ENCODE measurements at regions not wholly inside any gene's neighbourhood (a gene's known extent, or its start where the extent isn't known, plus 50 kb on each side); places are given as distances from the start of the nearest gene placed in this dataset.

GRCh38 chr11:45517171-45517770, 148.2 kb downstream of the CHST1 start:
- Histone ChIP-seq H3K9me3 (ENCODE audit: control insufficient read depth, low read length) (peaks cover 5% of the 10 kb centered on the region), H2BK120ac (ENCODE audit: low read depth, low read length) (no peak overlapping the region)

GRCh38 chr11:45513821-45514340, 151.5 kb downstream of the CHST1 start:
- Histone ChIP-seq H2BK12ac (ENCODE audit: low read length in 2 of 2) (no peak overlapping the region), H3K14ac (ENCODE audit: low read length in 2 of 2) (no peak overlapping the region), H4K91ac (ENCODE audit: low read length) (no peak overlapping the region), H3K79me1 (replicated peaks; ENCODE audit: low read length, poor library complexity, severe bottlenecking) (no peaks in the 10 kb centered on the region), H3K4me3 (ENCODE audit: insufficient read depth in 1 of 2, low read depth in 1 of 2, low read length in 2 of 2) (no peak overlapping the region), H3K4ac (ENCODE audit: low read depth in 1 of 2, low read length in 2 of 2) (no peak overlapping the region), H3K9ac (ENCODE audit: low read length) (no peak overlapping the region), H3K18ac (ENCODE audit: low read depth in 1 of 2, low read length in 2 of 2) (no peak overlapping the region), H2AK5ac (ENCODE audit: low read length, severe bottlenecking) (no peak overlapping the region), H2BK15ac (ENCODE audit: low read depth, poor library complexity, severe bottlenecking) (no peak overlapping the region), H3K9me3 (ENCODE audit: control insufficient read depth, low read length) (no peaks in the 10 kb centered on the region), H2BK120ac (ENCODE audit: low read depth, low read length) (no peak overlapping the region), H4K8ac (ENCODE audit: low read length) (no peak overlapping the region), H3K27ac (ENCODE audit: low read length, poor library complexity, severe bottlenecking) (no peak overlapping the region), H3K4me1 (ENCODE audit: control insufficient read depth, insufficient read depth, low read depth, low read length) (peaks cover 5% of the 10 kb centered on the region), H3K36me3 (ENCODE audit: control insufficient read depth in 1 of 2, insufficient read depth in 2 of 2, low read depth in 1 of 2, low read length in 2 of 2) (no peaks in the 10 kb centered on the region), H3K27me3 (ENCODE audit: control insufficient read depth in 1 of 2, insufficient read depth in 1 of 2, low read length in 2 of 2) (peaks cover 14 to 56% of the 10 kb centered on the region in 2 experiments), H2AFZ (ENCODE audit: low read depth, low read length) (no peak overlapping the region), H3K4me2 (ENCODE audit: low read length, poor library complexity, severe bottlenecking) (no peak overlapping the region), H3K23ac (ENCODE audit: low read length in 2 of 2) (peak overlapping the region in 1 of 2 experiments; percentile 81), H2BK5ac (ENCODE audit: low read depth, low read length, poor library complexity, severe bottlenecking) (no peak overlapping the region)
- WGBS: 82% methylated on average over 8 of the region's 8 CpGs
- DNase-seq: no peak

More at GRCh38 chr11:45517171-45517770, 148.2 kb downstream of the CHST1 start:
- Histone ChIP-seq H3K14ac (ENCODE audit: low read length in 2 of 2) (no peak overlapping the region), H3K4me3 (ENCODE audit: insufficient read depth in 1 of 2, low read depth in 1 of 2, low read length in 2 of 2) (no peak overlapping the region), H3K9ac (ENCODE audit: low read length) (no peak overlapping the region), H3K79me1 (replicated peaks; ENCODE audit: low read length, poor library complexity, severe bottlenecking) (no peaks in the 10 kb centered on the region), H4K91ac (ENCODE audit: low read length) (no peak overlapping the region), H4K8ac (ENCODE audit: low read length) (no peak overlapping the region), H3K27ac (ENCODE audit: low read length, poor library complexity, severe bottlenecking) (no peak overlapping the region), H2BK12ac (ENCODE audit: low read length in 2 of 2) (no peak overlapping the region), H3K4ac (ENCODE audit: low read depth in 1 of 2, low read length in 2 of 2) (no peak overlapping the region), H2AFZ (ENCODE audit: low read depth, low read length) (no peak overlapping the region), H3K27me3 (ENCODE audit: control insufficient read depth in 1 of 2, insufficient read depth in 1 of 2, low read length in 2 of 2) (peaks cover 4 to 47% of the 10 kb centered on the region in 2 experiments), H2BK15ac (ENCODE audit: low read depth, poor library complexity, severe bottlenecking) (no peak overlapping the region), H2BK5ac (ENCODE audit: low read depth, low read length, poor library complexity, severe bottlenecking) (no peak overlapping the region), H3K23ac (ENCODE audit: low read length in 2 of 2) (no peak overlapping the region), H3K4me1 (ENCODE audit: control insufficient read depth, insufficient read depth, low read depth, low read length) (peaks cover 5% of the 10 kb centered on the region), H2AK5ac (ENCODE audit: low read length, severe bottlenecking) (no peak overlapping the region), H3K36me3 (ENCODE audit: control insufficient read depth in 1 of 2, insufficient read depth in 2 of 2, low read depth in 1 of 2, low read length in 2 of 2) (no peaks in the 10 kb centered on the region), H3K4me2 (ENCODE audit: low read length, poor library complexity, severe bottlenecking) (no peak overlapping the region), H3K18ac (ENCODE audit: low read depth in 1 of 2, low read length in 2 of 2) (no peak overlapping the region)
- DNase-seq: no peak
- 75% methylated on average over 11 of the region's 11 CpGs for WGBS

- 67% methylated on average over 2 of the region's 3 CpGs for WGBS
- Histone ChIP-seq H4K91ac (ENCODE audit: low read length) (no peak overlapping the region), H3K9ac (ENCODE audit: low read length) (no peak overlapping the region), H2BK120ac (ENCODE audit: low read depth, low read length) (no peak overlapping the region), H4K8ac (ENCODE audit: low read length) (no peak overlapping the region), H3K23ac (ENCODE audit: low read length in 2 of 2) (no peak overlapping the region), H3K79me1 (replicated peaks; ENCODE audit: low read length, poor library complexity, severe bottlenecking) (no peaks in the 10 kb centered on the region), H3K27me3 (ENCODE audit: control insufficient read depth in 1 of 2, insufficient read depth in 1 of 2, low read length in 2 of 2) (peaks cover 19 to 60% of the 10 kb centered on the region in 2 experiments), H2AFZ (ENCODE audit: low read depth, low read length) (no peak overlapping the region), H3K4me2 (ENCODE audit: low read length, poor library complexity, severe bottlenecking) (no peak overlapping the region), H3K4me1 (ENCODE audit: control insufficient read depth, insufficient read depth, low read depth, low read length) (peaks cover 5% of the 10 kb centered on the region), H3K36me3 (ENCODE audit: control insufficient read depth in 1 of 2, insufficient read depth in 2 of 2, low read depth in 1 of 2, low read length in 2 of 2) (no peaks in the 10 kb centered on the region), H2BK5ac (ENCODE audit: low read depth, low read length, poor library complexity, severe bottlenecking) (no peak overlapping the region), H2AK5ac (ENCODE audit: low read length, severe bottlenecking) (no peak overlapping the region), H3K27ac (ENCODE audit: low read length, poor library complexity, severe bottlenecking) (no peak overlapping the region), H2BK12ac (ENCODE audit: low read length in 2 of 2) (no peak overlapping the region), H3K4me3 (ENCODE audit: insufficient read depth in 1 of 2, low read depth in 1 of 2, low read length in 2 of 2) (no peak overlapping the region), H3K9me3 (ENCODE audit: control insufficient read depth, low read length) (no peaks in the 10 kb centered on the region), H3K4ac (ENCODE audit: low read depth in 1 of 2, low read length in 2 of 2) (no peak overlapping the region), H3K14ac (ENCODE audit: low read length in 2 of 2) (no peak overlapping the region), H3K18ac (ENCODE audit: low read depth in 1 of 2, low read length in 2 of 2) (no peak overlapping the region), H2BK15ac (ENCODE audit: low read depth, poor library complexity, severe bottlenecking) (no peak overlapping the region)
- DNase-seq: no peak
These were observed 152.8 kb downstream of the CHST1 start for GRCh38 chr11:45512471-45513148.

- H3K4me2 ChIP-seq (ENCODE audit: low read length, poor library complexity, severe bottlenecking): no peak overlapping the region
These were observed 153.9 kb downstream of the CHST1 start for GRCh38 chr11:45511566-45511965.

More at GRCh38 chr11:45511566-45511965, 153.9 kb downstream of the CHST1 start:
- no peak overlapping the region for H3K23ac ChIP-seq (ENCODE audit: low read length in 2 of 2)
- no peak overlapping the region for H3K18ac ChIP-seq (ENCODE audit: low read depth in 1 of 2, low read length in 2 of 2)
- no peak overlapping the region for H3K4me3 ChIP-seq (ENCODE audit: insufficient read depth in 1 of 2, low read depth in 1 of 2, low read length in 2 of 2)
- no peak overlapping the region for H4K91ac ChIP-seq (ENCODE audit: low read length)
- no peak overlapping the region for H2AK5ac ChIP-seq (ENCODE audit: low read length, severe bottlenecking)
- no peak overlapping the region for H3K27ac ChIP-seq (ENCODE audit: low read length, poor library complexity, severe bottlenecking)
- no peak overlapping the region for H2BK12ac ChIP-seq (ENCODE audit: low read length in 2 of 2)
- no peak overlapping the region for H3K9ac ChIP-seq (ENCODE audit: low read length)
- peaks cover 1% of the 10 kb centered on the region for H3K4me1 ChIP-seq (ENCODE audit: control insufficient read depth, insufficient read depth, low read depth, low read length)
- H3K36me3 ChIP-seq (ENCODE audit: control insufficient read depth in 1 of 2, insufficient read depth in 2 of 2, low read depth in 1 of 2, low read length in 2 of 2): no peaks in the 10 kb centered on the region
- H2BK15ac ChIP-seq (ENCODE audit: low read depth, poor library complexity, severe bottlenecking): no peak overlapping the region
- peaks cover 19 to 65% of the 10 kb centered on the region in 2 experiments for H3K27me3 ChIP-seq (ENCODE audit: control insufficient read depth in 1 of 2, insufficient read depth in 1 of 2, low read length in 2 of 2)
- H3K4ac ChIP-seq (ENCODE audit: low read depth in 1 of 2, low read length in 2 of 2): no peak overlapping the region
- H2AFZ ChIP-seq (ENCODE audit: low read depth, low read length): no peak overlapping the region
- H3K9me3 ChIP-seq (ENCODE audit: control insufficient read depth, low read length): no peaks in the 10 kb centered on the region
- H3K79me1 ChIP-seq (replicated peaks; ENCODE audit: low read length, poor library complexity, severe bottlenecking): no peaks in the 10 kb centered on the region
- H3K14ac ChIP-seq (ENCODE audit: low read length in 2 of 2): no peak overlapping the region
- no peak overlapping the region for H2BK5ac ChIP-seq (ENCODE audit: low read depth, low read length, poor library complexity, severe bottlenecking)
- H2BK120ac ChIP-seq (ENCODE audit: low read depth, low read length): no peak overlapping the region
- no peak for DNase-seq
- H4K8ac ChIP-seq (ENCODE audit: low read length): no peak overlapping the region
- WGBS: 75% methylated on average over 9 of the region's 9 CpGs
